CD14-positive monocyte (primary cell): ENCODE measurements at regions not wholly inside any gene's neighbourhood (a gene's known extent, or its start where the extent isn't known, plus 50 kb on each side); places are given as distances from the start of the nearest gene placed in this dataset.
A peak's percentile ranks its signal among the peaks of the same experiment; 100 is the strongest.

Experiments
- DNase-seq, 3 donors: peaks; one replicate each; pipeline ENCODE4 v3.0.0-alpha.2; 2011 to 2022
- H2AFZ ChIP-seq: 2 replicates; pipeline ENCODE4 v1.6.0; 2012; ENCODE audit warnings: mild to moderate bottlenecking, low read depth, low read length, inconsistent platforms; ENCODE audit not compliant: insufficient read depth, poor library complexity, severe bottlenecking
- H3K27ac ChIP-seq, 2 donors: 1 replicate in 1 of 2; 2 replicates in 1 of 2; pipeline ENCODE4 v1.5.1; 2012 to 2013; ENCODE audit warnings: low read length in 2 of 2, control low read depth in 1 of 2, inconsistent platforms in 1 of 2, low read depth in 1 of 2, mild to moderate bottlenecking in 1 of 2
- H3K27me3 ChIP-seq, 2 donors: one replicate each; pipeline versions ENCODE4 v1.6.0 to v1.6.1; 2011 to 2013; ENCODE audit warnings: low read length in 2 of 2; ENCODE audit not compliant: control insufficient read depth in 2 of 2, insufficient read depth in 2 of 2
- H3K36me3 ChIP-seq, 2 donors: replicated peaks in 1 of 2; 1 replicate in 1 of 2; 2 replicates in 1 of 2; pipeline versions ENCODE4 v1.5.1 to v1.6.1; 2012 to 2013; ENCODE audit warnings: low read length in 2 of 2, control low read depth in 1 of 2, inconsistent platforms in 1 of 2, mild to moderate bottlenecking in 1 of 2; ENCODE audit not compliant: insufficient read depth in 2 of 2, control insufficient read depth in 1 of 2
- H3K4me1 ChIP-seq, 2 donors: 1 replicate in 1 of 2; 2 replicates in 1 of 2; pipeline versions ENCODE4 v1.5.1 to v1.6.1; 2012 to 2013; ENCODE audit warnings: low read length in 2 of 2, control low read depth in 1 of 2, inconsistent platforms in 1 of 2, mild to moderate bottlenecking in 1 of 2, moderate library complexity in 1 of 2; ENCODE audit not compliant: insufficient read depth in 2 of 2, control insufficient read depth in 1 of 2
- H3K4me2 ChIP-seq: replicated peaks from 2 replicates; pipeline ENCODE3; 2012; ENCODE audit warnings: low read length, moderate library complexity, mild to moderate bottlenecking; ENCODE audit not compliant: poor library complexity, severe bottlenecking; ENCODE audit errors: extremely low read depth
- H3K4me3 ChIP-seq, 3 experiments: fragments of 200-600 bp in 1 of 3; sonication (generic) in 1 of 3; replicated peaks in 1 of 3; 1 replicate in 2 of 3; 2 replicates in 1 of 3; pipeline ENCODE4 v1.5.1; 2011 to 2013; ENCODE audit warnings: low read length in 3 of 3, mild to moderate bottlenecking in 3 of 3, control low read depth in 2 of 3, low read depth in 2 of 3, inconsistent platforms in 1 of 3, moderate library complexity in 1 of 3
- H3K79me2 ChIP-seq: 2 replicates; pipeline ENCODE4 v1.6.0; 2012; ENCODE audit warnings: mild to moderate bottlenecking, control low read depth, inconsistent platforms, low read length, moderate library complexity; ENCODE audit not compliant: insufficient read depth
- H3K9ac ChIP-seq: 2 replicates; pipeline ENCODE4 v1.6.0; 2017; ENCODE audit warnings: low read length, mild to moderate bottlenecking; ENCODE audit not compliant: insufficient read depth, poor library complexity, severe bottlenecking
- H3K9me3 ChIP-seq, 2 donors: replicated peaks in 1 of 2; 1 replicate in 1 of 2; 2 replicates in 1 of 2; pipeline versions ENCODE4 v1.5.1 to v1.6.1; 2012 to 2013; ENCODE audit warnings: low read length in 2 of 2, control low read depth in 1 of 2; ENCODE audit not compliant: control insufficient read depth in 1 of 2, insufficient read depth in 1 of 2
- H4K20me1 ChIP-seq: 2 replicates; pipeline ENCODE4 v1.6.0; 2012; ENCODE audit warnings: mild to moderate bottlenecking, low read length, control low read depth, moderate library complexity; ENCODE audit not compliant: insufficient read depth
- H3K27ac Mint-ChIP-seq, 7 donors: one replicate each; pipeline ENCODE4 v1.8.0; 2020; ENCODE audit warnings: mild to moderate bottlenecking in 7 of 7, mixed read lengths in 7 of 7, moderate library complexity in 6 of 7, inconsistent platforms in 2 of 7
- H3K27me3 Mint-ChIP-seq, 3 donors: one replicate each; pipeline ENCODE4 v1.8.0; 2021 to 2022; ENCODE audit warnings: low read depth in 3 of 3, mild to moderate bottlenecking in 3 of 3, mixed read lengths in 3 of 3, moderate library complexity in 3 of 3, inconsistent platforms in 1 of 3
- H3K36me3 Mint-ChIP-seq, 2 donors: one replicate each; pipeline ENCODE4 v1.8.0; 2020; ENCODE audit warnings: mixed read lengths in 2 of 2, inconsistent platforms in 1 of 2, mild to moderate bottlenecking in 1 of 2
- H3K4me1 Mint-ChIP-seq: one replicate; pipeline ENCODE4 v1.8.0; 2020; ENCODE audit warnings: mild to moderate bottlenecking, mixed read lengths
- H3K4me3 Mint-ChIP-seq, 2 donors: one replicate each; pipeline ENCODE4 v1.8.0; 2020; ENCODE audit warnings: mild to moderate bottlenecking in 2 of 2, mixed read lengths in 2 of 2, moderate library complexity in 1 of 2
- H3K9me3 Mint-ChIP-seq, 7 donors: one replicate each; pipeline ENCODE4 v1.8.0; 2020 to 2022; ENCODE audit warnings: mixed read lengths in 7 of 7, mild to moderate bottlenecking in 6 of 7, moderate library complexity in 6 of 7, inconsistent platforms in 2 of 7
- WGBS: methylation state at CpG from one replicate; pipeline ENCODE4 v1.1.5; 2013; ENCODE audit warnings: missing lambda C conversion rate; ENCODE audit not compliant: insufficient coverage; 5-methylcytosine and 5-hydroxymethylcytosine counted together
- intact Hi-C, 2 donors: fragments of 100-400 bp; cut with micrococcal nuclease; formaldehyde crosslinking; loops; one replicate each; pipeline versions ENCODE4 v1.15.0 to v1.15.1; 2023
- TF ChIP-seq, protein P1 (sequence below): fragments of 200-600 bp; IDR thresholded peaks from one replicate; pipeline ENCODE4 v1.8.0; 2022; ENCODE audit warnings: antibody characterized with exemption, mild to moderate bottlenecking

DNA sequence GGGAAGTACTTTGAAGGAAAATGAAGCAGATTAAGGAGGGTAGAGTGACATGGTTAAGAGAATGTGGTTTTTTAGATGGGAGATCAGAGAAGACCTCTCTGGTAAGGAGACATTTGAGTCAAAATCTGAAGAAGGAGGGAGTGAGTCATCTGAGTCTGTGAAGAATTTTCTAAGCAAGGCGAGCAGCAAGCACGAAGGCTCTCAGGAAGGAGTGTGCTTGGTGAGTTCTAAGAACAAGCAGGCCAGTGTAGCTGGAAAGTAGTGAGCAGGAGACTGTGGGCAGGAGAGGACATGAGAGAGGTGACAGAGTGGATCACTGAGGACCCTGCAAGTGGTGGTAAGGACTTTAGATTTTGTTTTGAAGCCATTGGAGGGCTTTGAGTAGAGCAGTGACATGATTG is 76.3 kb upstream of the FUT8 start:
- DNase-seq: no peak
- H3K27me3 Mint-ChIP-seq: peaks cover 0 to 11% (median 2%) of the 10 kb centered on the region in 3 donors
- H3K36me3 Mint-ChIP-seq: no peaks in the 10 kb centered on the region
- WGBS: 90% methylated on average over 2 of the region's 2 CpGs
- Histone ChIP-seq H3K79me2 (no peaks in the 10 kb centered on the region), H3K27ac (no peak overlapping the region), H3K4me3 (no peak overlapping the region), H4K20me1 (no peaks in the 10 kb centered on the region), H3K4me1 (peaks cover 17 to 27% of the 10 kb centered on the region in 2 donors), H3K9me3 (no peaks in the 10 kb centered on the region), H3K36me3 (no peaks in the 10 kb centered on the region), H3K4me2 (no peak overlapping the region), H3K9ac (no peak overlapping the region), H2AFZ (no peak overlapping the region), H3K27me3 (no peaks in the 10 kb centered on the region)
- TF ChIP-seq, protein P1, sequence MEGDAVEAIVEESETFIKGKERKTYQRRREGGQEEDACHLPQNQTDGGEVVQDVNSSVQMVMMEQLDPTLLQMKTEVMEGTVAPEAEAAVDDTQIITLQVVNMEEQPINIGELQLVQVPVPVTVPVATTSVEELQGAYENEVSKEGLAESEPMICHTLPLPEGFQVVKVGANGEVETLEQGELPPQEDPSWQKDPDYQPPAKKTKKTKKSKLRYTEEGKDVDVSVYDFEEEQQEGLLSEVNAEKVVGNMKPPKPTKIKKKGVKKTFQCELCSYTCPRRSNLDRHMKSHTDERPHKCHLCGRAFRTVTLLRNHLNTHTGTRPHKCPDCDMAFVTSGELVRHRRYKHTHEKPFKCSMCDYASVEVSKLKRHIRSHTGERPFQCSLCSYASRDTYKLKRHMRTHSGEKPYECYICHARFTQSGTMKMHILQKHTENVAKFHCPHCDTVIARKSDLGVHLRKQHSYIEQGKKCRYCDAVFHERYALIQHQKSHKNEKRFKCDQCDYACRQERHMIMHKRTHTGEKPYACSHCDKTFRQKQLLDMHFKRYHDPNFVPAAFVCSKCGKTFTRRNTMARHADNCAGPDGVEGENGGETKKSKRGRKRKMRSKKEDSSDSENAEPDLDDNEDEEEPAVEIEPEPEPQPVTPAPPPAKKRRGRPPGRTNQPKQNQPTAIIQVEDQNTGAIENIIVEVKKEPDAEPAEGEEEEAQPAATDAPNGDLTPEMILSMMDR: no peak
- H3K4me1 Mint-ChIP-seq: peaks cover 19% of the 10 kb centered on the region
- intact Hi-C loops: no loop called here
- H3K4me3 Mint-ChIP-seq: no peak overlapping the region
- H3K27ac Mint-ChIP-seq: no peak overlapping the region
- no peaks in the 10 kb centered on the region for H3K9me3 Mint-ChIP-seq

DNA sequence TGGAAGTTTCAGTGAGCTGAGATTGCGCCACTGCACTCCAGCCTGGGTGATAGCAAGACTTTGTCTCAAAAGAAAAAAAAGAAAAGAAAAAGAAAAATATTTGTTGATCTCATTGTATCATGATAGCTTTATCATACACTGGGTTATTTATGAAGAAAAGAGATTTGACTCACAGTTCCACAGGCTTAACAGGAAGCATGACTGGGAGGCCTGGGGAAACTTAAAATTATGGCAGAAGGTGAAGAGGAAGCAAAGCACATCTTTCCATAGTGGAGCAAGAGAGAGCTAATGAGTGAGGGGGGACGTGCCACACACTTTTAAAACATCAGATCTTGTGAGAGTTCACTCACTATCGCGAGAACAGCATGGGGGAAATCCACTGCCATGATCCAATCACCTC is 72.7 kb upstream of the FUT8 start:
- no peak overlapping the region for H3K4me2 ChIP-seq
- no peaks in the 10 kb centered on the region for H3K4me1 ChIP-seq
- TF ChIP-seq, protein P1: no peak
- peaks cover 0 to 7% (median 1%) of the 10 kb centered on the region in 3 donors for H3K27me3 Mint-ChIP-seq
- no peaks in the 10 kb centered on the region for H3K36me3 ChIP-seq
- 90% methylated on average over 2 of the region's 4 CpGs for WGBS
- H3K9ac ChIP-seq: no peak overlapping the region
- H4K20me1 ChIP-seq: no peaks in the 10 kb centered on the region
- H3K4me3 Mint-ChIP-seq: no peak overlapping the region
- no peak overlapping the region for H3K27ac ChIP-seq
- no peaks in the 10 kb centered on the region for H3K4me1 Mint-ChIP-seq
- H3K27ac Mint-ChIP-seq: peak overlapping the region in 2 of 7 donors; percentile 16
- no peak overlapping the region for H2AFZ ChIP-seq
- H3K9me3 Mint-ChIP-seq: no peaks in the 10 kb centered on the region
- no peak for DNase-seq
- no peaks in the 10 kb centered on the region for H3K36me3 Mint-ChIP-seq
- H3K4me3 ChIP-seq: no peak overlapping the region
- no peaks in the 10 kb centered on the region for H3K9me3 ChIP-seq
- H3K79me2 ChIP-seq: no peaks in the 10 kb centered on the region
- no peaks in the 10 kb centered on the region for H3K27me3 ChIP-seq
- intact Hi-C loops: no loop called here
